ENCODE measurements at regions not wholly inside any gene's neighbourhood (a gene's known extent, or its start where the extent isn't known, plus 50 kb on each side); places are given as distances from the start of the nearest gene placed in this dataset.

DNA sequence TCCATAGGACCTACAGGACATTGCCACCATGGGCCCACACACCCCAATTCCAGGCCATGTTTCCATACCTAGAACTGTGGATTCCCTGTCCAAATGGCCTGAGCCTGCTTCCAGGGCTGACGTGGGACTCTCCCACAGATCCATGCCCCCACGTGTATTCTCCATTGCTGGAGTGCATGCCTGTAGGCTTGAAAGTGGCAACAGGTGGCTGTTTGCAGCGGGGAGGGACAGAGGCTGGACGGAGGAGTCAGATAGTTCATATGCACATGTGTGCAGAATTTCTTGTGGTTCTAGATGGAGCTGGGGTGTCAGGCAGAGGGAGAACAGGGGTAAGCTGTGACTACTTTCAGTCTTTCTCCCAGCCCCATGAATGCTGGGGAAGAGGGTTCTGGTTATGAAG lies 285.7 kb upstream of the ANKRD55 start:
- Mint-ChIP-seq H3K9me3 (ENCODE audit: unreplicated experiment) (peaks cover 2% of the 10 kb centered on the region), H3K27ac (ENCODE audit: unreplicated experiment) (no peak overlapping the region), H3K4me3 (ENCODE audit: unreplicated experiment) (no peak overlapping the region), H3K27me3 (ENCODE audit: unreplicated experiment) (peaks cover 2% of the 10 kb centered on the region), H3K36me3 (ENCODE audit: unreplicated experiment) (no peaks in the 10 kb centered on the region), H3K4me1 (ENCODE audit: low read depth, unreplicated experiment) (peaks cover 14% of the 10 kb centered on the region)
- no peak for DNase-seq
- TF ChIP-seq, protein P1, sequence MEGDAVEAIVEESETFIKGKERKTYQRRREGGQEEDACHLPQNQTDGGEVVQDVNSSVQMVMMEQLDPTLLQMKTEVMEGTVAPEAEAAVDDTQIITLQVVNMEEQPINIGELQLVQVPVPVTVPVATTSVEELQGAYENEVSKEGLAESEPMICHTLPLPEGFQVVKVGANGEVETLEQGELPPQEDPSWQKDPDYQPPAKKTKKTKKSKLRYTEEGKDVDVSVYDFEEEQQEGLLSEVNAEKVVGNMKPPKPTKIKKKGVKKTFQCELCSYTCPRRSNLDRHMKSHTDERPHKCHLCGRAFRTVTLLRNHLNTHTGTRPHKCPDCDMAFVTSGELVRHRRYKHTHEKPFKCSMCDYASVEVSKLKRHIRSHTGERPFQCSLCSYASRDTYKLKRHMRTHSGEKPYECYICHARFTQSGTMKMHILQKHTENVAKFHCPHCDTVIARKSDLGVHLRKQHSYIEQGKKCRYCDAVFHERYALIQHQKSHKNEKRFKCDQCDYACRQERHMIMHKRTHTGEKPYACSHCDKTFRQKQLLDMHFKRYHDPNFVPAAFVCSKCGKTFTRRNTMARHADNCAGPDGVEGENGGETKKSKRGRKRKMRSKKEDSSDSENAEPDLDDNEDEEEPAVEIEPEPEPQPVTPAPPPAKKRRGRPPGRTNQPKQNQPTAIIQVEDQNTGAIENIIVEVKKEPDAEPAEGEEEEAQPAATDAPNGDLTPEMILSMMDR (IDR thresholded peaks at IDR 0.05; ENCODE audit: partially characterized antibody, unreplicated experiment): no peak

DNA sequence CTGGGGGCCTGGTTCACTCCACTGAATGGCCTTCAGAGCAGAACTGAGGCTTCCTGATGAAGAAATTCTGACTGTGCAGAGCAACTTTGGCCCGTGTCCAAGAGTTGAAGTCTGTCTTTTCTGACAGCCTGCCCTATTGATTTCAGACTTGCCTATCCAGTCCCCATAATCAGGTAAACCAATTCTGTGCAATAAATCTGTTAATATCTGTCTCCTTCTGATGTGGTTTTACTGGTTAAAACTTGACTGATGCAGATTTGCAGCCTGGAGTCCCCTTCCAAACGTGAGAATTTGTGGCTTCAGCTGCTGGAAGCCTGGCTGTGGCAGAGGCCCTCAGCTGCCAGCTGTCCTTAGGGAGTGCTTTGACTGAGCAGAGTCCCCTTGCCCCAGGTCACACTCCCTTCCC lies 283.9 kb upstream of the ANKRD55 start:
- H3K9me3 Mint-ChIP-seq (ENCODE audit: unreplicated experiment): peaks cover 2% of the 10 kb centered on the region
- no peak for DNase-seq
- no peak overlapping the region for H3K4me3 Mint-ChIP-seq (ENCODE audit: unreplicated experiment)
- H3K4me1 Mint-ChIP-seq (ENCODE audit: low read depth, unreplicated experiment): peaks cover 14% of the 10 kb centered on the region
- H3K36me3 Mint-ChIP-seq (ENCODE audit: unreplicated experiment): no peaks in the 10 kb centered on the region
- peaks cover 2% of the 10 kb centered on the region for H3K27me3 Mint-ChIP-seq (ENCODE audit: unreplicated experiment)
- TF ChIP-seq, protein P1 (IDR thresholded peaks at IDR 0.05; ENCODE audit: partially characterized antibody, unreplicated experiment): no peak
- no peak overlapping the region for H3K27ac Mint-ChIP-seq (ENCODE audit: unreplicated experiment)

DNA sequence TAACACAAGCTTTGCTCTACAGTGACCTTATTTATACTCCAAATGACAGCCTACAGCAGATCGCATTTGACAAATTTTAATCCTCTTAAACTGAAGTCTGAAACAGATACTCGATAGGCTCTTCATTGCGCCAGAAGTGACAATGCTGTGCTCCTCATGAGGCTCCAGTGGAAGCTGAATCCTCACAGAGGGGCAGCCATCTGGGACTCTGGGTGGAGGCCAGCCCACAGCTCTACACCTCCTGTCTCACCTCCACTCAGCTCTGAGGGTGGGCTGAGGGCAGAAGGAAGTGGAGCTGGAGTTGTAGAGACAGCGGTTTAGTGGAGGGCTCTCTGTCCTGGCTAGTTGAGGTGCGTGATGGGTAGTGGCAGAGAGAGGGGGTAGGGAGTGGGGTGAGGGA lies 283.3 kb upstream of the ANKRD55 start:
- no peak overlapping the region for H3K4me3 Mint-ChIP-seq (ENCODE audit: unreplicated experiment)
- TF ChIP-seq, protein P1 (IDR thresholded peaks at IDR 0.05; ENCODE audit: partially characterized antibody, unreplicated experiment): no peak
- H3K27ac Mint-ChIP-seq (ENCODE audit: unreplicated experiment): no peak overlapping the region
- DNase-seq: no peak
- peaks cover 2% of the 10 kb centered on the region for H3K27me3 Mint-ChIP-seq (ENCODE audit: unreplicated experiment)
- H3K9me3 Mint-ChIP-seq (ENCODE audit: unreplicated experiment): peaks cover 2% of the 10 kb centered on the region
- H3K36me3 Mint-ChIP-seq (ENCODE audit: unreplicated experiment): no peaks in the 10 kb centered on the region
- peaks cover 14% of the 10 kb centered on the region for H3K4me1 Mint-ChIP-seq (ENCODE audit: low read depth, unreplicated experiment)

DNA sequence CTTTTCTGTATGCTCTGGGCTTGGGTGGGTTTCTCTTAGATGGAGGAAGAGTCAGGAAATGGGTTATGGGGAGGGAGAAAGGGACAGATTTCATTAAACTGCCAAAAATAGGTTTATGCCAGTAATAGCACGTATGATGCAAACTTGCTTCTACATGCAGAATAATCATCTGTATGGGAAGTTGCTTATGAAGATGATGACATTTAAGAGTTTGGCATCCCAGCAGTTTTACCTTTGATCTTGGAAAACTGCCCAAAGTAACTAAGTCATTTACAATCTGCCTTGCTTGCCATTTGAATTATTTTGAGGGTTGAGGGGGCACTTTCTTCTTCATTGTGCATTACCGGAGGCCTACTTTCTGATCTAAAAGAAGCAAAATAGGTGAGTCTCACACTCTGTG lies 282.9 kb upstream of the ANKRD55 start:
- Mint-ChIP-seq H3K4me1 (ENCODE audit: low read depth, unreplicated experiment) (peaks cover 14% of the 10 kb centered on the region), H3K36me3 (ENCODE audit: unreplicated experiment) (no peaks in the 10 kb centered on the region), H3K4me3 (ENCODE audit: unreplicated experiment) (no peak overlapping the region), H3K27ac (ENCODE audit: unreplicated experiment) (no peak overlapping the region), H3K27me3 (ENCODE audit: unreplicated experiment) (peaks cover 2% of the 10 kb centered on the region), H3K9me3 (ENCODE audit: unreplicated experiment) (peaks cover 2% of the 10 kb centered on the region)
- TF ChIP-seq, protein P1 (IDR thresholded peaks at IDR 0.05; ENCODE audit: partially characterized antibody, unreplicated experiment): no peak
- DNase-seq: no peak

DNA sequence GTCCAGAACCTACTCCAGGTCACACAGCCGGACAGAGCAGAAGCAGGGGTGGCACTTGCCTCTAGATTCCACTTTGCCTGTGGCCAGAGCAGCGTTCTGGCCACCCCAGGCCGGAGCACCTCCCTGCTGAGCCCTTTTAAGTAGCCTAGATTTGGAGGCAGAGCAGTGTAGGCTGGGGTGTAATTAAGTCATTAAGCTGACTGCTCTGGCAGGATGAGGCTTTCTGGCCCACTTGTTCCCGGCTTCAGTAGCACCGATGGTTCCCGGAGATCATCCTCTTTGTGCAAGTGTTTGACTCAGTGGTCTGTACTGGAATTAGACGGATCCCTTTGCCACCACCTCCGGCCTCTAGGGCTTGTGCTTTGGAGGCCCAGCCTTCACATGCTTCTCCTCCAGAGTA lies 281.9 kb upstream of the ANKRD55 start:
- DNase-seq: no peak
- Mint-ChIP-seq H3K36me3 (ENCODE audit: unreplicated experiment) (no peaks in the 10 kb centered on the region), H3K4me1 (ENCODE audit: low read depth, unreplicated experiment) (peaks cover 14% of the 10 kb centered on the region), H3K9me3 (ENCODE audit: unreplicated experiment) (peaks cover 2% of the 10 kb centered on the region), H3K4me3 (ENCODE audit: unreplicated experiment) (no peak overlapping the region), H3K27me3 (ENCODE audit: unreplicated experiment) (peaks cover 2% of the 10 kb centered on the region), H3K27ac (ENCODE audit: unreplicated experiment) (no peak overlapping the region)
- TF ChIP-seq, protein P1 (IDR thresholded peaks at IDR 0.05; ENCODE audit: partially characterized antibody, unreplicated experiment): no peak

Measured in glutamatergic neuron (in vitro differentiated cells).